ENCODE measurements at regions not wholly inside any gene's neighbourhood (a gene's known extent, or its start where the extent isn't known, plus 50 kb on each side); places are given as distances from the start of the nearest gene placed in this dataset.

DNA sequence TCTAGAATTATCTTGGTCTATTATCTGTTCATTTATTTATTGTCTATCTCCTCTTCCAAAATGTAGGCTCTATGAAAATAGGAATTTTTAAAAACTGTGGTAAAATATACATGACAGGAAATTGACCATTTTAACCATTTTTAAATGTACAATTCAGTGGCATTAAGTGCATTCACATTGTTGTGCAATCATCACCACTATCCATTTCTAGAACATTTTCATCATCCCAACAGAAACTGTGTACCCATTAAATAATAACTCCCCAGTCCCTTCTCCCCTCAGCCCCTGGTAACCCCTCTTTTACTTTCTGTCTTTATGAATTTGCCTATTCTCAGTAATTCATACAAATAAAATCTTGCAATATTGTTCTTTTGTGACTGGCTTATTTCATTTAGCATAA is 71.1 kb upstream of the LCLAT1 start:
- TF ChIP-seq, protein P1, sequence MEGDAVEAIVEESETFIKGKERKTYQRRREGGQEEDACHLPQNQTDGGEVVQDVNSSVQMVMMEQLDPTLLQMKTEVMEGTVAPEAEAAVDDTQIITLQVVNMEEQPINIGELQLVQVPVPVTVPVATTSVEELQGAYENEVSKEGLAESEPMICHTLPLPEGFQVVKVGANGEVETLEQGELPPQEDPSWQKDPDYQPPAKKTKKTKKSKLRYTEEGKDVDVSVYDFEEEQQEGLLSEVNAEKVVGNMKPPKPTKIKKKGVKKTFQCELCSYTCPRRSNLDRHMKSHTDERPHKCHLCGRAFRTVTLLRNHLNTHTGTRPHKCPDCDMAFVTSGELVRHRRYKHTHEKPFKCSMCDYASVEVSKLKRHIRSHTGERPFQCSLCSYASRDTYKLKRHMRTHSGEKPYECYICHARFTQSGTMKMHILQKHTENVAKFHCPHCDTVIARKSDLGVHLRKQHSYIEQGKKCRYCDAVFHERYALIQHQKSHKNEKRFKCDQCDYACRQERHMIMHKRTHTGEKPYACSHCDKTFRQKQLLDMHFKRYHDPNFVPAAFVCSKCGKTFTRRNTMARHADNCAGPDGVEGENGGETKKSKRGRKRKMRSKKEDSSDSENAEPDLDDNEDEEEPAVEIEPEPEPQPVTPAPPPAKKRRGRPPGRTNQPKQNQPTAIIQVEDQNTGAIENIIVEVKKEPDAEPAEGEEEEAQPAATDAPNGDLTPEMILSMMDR (IDR thresholded peaks at IDR 0.05): no peak
- TF ChIP-seq POLR2A (IDR thresholded peaks at IDR 0.05): no peak
